ENCODE measurements at regions not wholly inside any gene's neighbourhood (a gene's known extent, or its start where the extent isn't known, plus 50 kb on each side); places are given as distances from the start of the nearest gene placed in this dataset.

GRCh38 chr13:44848920-44849676, 140.2 kb downstream of the NUFIP1 start:
- TF ChIP-seq POLR2A (IDR thresholded peaks at IDR 0.05): no peak
- TF ChIP-seq CTCF (IDR thresholded peaks at IDR 0.05 in 4 of 5, conservative IDR thresholded peaks at IDR 0.05 in 1 of 5): no peak
